ENCODE measurements at regions not wholly inside any gene's neighbourhood (a gene's known extent, or its start where the extent isn't known, plus 50 kb on each side); places are given as distances from the start of the nearest gene placed in this dataset.

DNA sequence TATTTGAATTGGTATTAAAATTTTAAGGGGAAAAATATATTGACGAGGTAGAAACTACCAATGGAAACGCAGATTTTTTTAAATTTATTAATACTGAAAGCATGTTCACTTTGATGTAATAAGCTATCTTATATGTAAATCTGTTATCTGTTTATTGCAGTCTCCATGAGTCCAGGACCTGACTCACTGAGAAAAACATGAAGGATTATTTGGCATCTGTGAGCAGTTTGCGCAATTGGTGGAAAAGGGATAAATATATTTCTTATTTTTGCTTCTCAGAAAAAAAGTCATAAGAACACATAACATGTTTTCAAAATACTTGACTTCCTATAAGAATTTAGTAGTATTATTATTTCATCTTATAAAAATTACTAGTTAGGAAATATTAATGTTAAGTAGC lies 561.4 kb downstream of the ADCYAP1 start:
- TF ChIP-seq, protein P1, sequence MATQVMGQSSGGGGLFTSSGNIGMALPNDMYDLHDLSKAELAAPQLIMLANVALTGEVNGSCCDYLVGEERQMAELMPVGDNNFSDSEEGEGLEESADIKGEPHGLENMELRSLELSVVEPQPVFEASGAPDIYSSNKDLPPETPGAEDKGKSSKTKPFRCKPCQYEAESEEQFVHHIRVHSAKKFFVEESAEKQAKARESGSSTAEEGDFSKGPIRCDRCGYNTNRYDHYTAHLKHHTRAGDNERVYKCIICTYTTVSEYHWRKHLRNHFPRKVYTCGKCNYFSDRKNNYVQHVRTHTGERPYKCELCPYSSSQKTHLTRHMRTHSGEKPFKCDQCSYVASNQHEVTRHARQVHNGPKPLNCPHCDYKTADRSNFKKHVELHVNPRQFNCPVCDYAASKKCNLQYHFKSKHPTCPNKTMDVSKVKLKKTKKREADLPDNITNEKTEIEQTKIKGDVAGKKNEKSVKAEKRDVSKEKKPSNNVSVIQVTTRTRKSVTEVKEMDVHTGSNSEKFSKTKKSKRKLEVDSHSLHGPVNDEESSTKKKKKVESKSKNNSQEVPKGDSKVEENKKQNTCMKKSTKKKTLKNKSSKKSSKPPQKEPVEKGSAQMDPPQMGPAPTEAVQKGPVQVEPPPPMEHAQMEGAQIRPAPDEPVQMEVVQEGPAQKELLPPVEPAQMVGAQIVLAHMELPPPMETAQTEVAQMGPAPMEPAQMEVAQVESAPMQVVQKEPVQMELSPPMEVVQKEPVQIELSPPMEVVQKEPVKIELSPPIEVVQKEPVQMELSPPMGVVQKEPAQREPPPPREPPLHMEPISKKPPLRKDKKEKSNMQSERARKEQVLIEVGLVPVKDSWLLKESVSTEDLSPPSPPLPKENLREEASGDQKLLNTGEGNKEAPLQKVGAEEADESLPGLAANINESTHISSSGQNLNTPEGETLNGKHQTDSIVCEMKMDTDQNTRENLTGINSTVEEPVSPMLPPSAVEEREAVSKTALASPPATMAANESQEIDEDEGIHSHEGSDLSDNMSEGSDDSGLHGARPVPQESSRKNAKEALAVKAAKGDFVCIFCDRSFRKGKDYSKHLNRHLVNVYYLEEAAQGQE (IDR thresholded peaks at IDR 0.05; ENCODE audit: low read depth, low read length) = no peak
- TF ChIP-seq, protein P2, sequence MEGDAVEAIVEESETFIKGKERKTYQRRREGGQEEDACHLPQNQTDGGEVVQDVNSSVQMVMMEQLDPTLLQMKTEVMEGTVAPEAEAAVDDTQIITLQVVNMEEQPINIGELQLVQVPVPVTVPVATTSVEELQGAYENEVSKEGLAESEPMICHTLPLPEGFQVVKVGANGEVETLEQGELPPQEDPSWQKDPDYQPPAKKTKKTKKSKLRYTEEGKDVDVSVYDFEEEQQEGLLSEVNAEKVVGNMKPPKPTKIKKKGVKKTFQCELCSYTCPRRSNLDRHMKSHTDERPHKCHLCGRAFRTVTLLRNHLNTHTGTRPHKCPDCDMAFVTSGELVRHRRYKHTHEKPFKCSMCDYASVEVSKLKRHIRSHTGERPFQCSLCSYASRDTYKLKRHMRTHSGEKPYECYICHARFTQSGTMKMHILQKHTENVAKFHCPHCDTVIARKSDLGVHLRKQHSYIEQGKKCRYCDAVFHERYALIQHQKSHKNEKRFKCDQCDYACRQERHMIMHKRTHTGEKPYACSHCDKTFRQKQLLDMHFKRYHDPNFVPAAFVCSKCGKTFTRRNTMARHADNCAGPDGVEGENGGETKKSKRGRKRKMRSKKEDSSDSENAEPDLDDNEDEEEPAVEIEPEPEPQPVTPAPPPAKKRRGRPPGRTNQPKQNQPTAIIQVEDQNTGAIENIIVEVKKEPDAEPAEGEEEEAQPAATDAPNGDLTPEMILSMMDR (IDR thresholded peaks at IDR 0.05) = no peak
- TF ChIP-seq, protein P3, sequence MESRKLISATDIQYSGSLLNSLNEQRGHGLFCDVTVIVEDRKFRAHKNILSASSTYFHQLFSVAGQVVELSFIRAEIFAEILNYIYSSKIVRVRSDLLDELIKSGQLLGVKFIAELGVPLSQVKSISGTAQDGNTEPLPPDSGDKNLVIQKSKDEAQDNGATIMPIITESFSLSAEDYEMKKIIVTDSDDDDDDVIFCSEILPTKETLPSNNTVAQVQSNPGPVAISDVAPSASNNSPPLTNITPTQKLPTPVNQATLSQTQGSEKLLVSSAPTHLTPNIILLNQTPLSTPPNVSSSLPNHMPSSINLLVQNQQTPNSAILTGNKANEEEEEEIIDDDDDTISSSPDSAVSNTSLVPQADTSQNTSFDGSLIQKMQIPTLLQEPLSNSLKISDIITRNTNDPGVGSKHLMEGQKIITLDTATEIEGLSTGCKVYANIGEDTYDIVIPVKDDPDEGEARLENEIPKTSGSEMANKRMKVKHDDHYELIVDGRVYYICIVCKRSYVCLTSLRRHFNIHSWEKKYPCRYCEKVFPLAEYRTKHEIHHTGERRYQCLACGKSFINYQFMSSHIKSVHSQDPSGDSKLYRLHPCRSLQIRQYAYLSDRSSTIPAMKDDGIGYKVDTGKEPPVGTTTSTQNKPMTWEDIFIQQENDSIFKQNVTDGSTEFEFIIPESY (IDR thresholded peaks at IDR 0.05; ENCODE audit: borderline replicate concordance, low read depth) = no peak
- TF ChIP-seq GABPA (IDR thresholded peaks at IDR 0.05; ENCODE audit: low read depth) = no peak
- no peak for TF ChIP-seq POLR2AphosphoS5 (IDR thresholded peaks at IDR 0.05; ENCODE audit: low read depth, low read length)

Measured in SK-N-SH (cell line).